ENCODE measurements at regions not wholly inside any gene's neighbourhood (a gene's known extent, or its start where the extent isn't known, plus 50 kb on each side); places are given as distances from the start of the nearest gene placed in this dataset.

GRCh38 chr6:71465096-71465495 is 176.5 kb downstream of the OGFRL1 start:
- TF ChIP-seq, protein P1, sequence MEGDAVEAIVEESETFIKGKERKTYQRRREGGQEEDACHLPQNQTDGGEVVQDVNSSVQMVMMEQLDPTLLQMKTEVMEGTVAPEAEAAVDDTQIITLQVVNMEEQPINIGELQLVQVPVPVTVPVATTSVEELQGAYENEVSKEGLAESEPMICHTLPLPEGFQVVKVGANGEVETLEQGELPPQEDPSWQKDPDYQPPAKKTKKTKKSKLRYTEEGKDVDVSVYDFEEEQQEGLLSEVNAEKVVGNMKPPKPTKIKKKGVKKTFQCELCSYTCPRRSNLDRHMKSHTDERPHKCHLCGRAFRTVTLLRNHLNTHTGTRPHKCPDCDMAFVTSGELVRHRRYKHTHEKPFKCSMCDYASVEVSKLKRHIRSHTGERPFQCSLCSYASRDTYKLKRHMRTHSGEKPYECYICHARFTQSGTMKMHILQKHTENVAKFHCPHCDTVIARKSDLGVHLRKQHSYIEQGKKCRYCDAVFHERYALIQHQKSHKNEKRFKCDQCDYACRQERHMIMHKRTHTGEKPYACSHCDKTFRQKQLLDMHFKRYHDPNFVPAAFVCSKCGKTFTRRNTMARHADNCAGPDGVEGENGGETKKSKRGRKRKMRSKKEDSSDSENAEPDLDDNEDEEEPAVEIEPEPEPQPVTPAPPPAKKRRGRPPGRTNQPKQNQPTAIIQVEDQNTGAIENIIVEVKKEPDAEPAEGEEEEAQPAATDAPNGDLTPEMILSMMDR (IDR thresholded peaks at IDR 0.05), result no peak

- TF ChIP-seq, protein P1 (IDR thresholded peaks at IDR 0.05), result no peak
Observed at GRCh38 chr6:71466362-71466761, 177.8 kb downstream of the OGFRL1 start.

DNA sequence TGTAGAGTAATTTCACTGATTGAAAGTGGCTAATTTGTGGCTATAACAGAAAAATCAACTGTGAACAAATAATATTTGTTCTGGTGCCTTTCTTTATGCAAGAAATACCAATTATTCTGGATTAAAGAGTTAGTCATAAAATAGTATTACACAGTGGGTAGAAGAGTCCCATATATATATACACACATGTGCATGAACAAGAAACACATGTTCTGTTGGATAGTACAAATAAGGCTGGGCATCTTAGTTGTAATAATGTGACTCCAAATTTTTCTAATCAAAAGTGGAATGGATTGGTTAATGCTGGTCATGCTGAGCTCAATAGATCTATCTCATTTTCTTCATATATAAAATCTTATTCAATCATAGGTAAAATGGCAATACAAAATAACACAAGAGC is 179.4 kb downstream of the OGFRL1 start:
- TF ChIP-seq, protein P1 (IDR thresholded peaks at IDR 0.05), result no peak

DNA sequence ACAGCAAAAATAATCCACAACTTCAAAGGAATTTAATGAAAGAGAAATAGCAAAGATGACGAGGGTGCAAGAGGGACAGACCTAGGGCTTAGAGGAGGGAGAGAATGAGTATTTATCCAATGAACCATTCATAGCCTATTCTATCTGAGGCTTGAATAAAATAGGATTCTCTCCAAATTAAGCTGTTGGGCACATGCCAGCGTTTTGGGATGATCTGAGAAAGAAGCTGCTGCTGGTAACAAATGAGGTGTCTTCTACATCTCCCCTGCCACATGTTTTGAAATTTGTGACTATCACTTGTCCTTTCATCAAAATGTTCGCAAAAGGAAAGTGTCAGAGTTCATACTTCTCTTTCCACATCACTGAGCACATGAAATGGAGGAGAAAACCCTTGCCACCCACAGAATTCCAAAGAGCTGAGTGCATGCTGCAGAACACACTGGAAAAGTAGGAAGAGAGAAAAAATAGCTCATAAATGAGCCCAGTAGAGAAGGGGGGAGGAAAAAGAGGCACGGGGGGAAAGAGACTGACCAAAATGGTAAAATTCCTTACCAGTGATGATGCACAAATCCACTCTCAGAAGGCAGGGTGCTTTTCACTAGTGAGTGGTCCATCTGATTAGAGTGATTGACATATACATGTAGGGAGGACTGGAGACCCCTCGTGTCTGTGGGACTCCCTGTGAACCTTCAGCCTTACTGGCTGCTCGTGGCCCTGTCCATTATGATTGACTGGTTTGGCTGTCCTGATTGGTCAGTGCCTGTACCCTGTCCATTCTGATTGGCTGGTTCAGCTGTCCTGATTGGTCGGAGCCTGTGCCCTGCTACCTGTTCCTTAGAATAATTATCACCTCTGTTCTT is 180.5 kb downstream of the OGFRL1 start:
- TF ChIP-seq, protein P1 (IDR thresholded peaks at IDR 0.05), result no peak

DNA sequence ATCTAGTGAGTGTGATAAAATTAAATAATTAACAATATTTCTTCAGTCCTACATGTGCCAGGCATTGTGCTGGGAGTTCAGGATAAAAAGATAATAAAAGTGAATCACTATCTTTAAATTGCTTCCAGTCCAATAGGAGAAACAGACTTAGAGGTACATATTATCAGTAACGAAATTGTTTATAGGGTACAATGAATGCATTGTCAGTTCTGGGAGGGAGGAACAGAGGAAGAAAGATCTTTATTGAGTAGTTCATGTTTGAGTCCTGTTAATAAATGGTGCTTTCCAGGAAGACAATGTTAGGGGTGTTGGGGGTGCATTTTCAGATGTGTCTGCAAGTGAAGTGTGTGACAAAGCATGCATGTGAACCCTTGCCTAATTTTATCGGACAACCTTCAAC is 183.1 kb downstream of the OGFRL1 start:
- TF ChIP-seq, protein P1 (IDR thresholded peaks at IDR 0.05), result no peak

DNA sequence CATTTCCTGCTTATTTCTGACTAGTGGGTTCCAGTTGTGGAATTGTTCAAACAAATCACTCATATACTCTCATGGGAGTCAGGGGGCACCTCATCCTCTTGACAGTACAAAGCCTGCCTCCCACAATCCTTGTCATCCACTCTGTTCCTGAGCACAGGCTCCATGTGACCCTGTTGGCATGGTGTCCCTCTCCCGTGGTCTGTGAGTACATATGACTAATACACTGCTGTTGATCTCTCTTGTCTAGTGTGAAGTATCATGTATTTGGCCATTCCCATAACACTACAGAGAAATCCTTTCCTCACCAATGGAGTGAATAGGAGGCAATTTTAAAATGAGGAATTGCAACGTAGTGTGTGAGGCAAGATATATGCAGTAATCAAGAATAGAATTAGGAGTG is 185.3 kb downstream of the OGFRL1 start:
- TF ChIP-seq, protein P1 (IDR thresholded peaks at IDR 0.05), result no peak

DNA sequence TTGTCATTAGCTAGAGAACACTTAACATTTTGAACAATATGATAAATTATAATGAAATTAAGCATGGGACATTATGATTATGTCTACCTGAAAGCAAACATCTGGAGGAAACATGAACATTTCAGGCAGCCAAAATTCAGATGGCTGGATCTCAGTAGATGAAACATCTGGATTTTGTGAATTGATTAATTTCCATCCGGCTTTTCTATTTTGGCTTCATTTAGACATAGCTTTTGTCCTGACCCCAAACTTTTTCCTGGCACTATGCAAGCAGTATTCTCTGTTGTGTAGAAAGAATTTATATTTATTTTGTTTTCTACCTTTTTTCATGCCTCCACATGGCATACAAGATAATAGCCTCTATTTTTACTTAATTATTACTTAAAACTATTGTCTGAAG is 186.3 kb downstream of the OGFRL1 start:
- TF ChIP-seq, protein P1 (IDR thresholded peaks at IDR 0.05), result no peak
